H9 (cell line): ENCODE measurements at regions not wholly inside any gene's neighbourhood (a gene's known extent, or its start where the extent isn't known, plus 50 kb on each side); places are given as distances from the start of the nearest gene placed in this dataset.

Experiments
- DNase-seq: peaks from one replicate; pipeline ENCODE4 v3.0.0-alpha.2; 2017
- H2AFZ ChIP-seq: one replicate; pipeline ENCODE4 v1.6.1; 2013; ENCODE audit warnings: mild to moderate bottlenecking, low read length, control low read depth, moderate library complexity
- H2AK5ac ChIP-seq: 2 replicates; pipeline ENCODE4 v1.6.1; 2013; ENCODE audit warnings: low read length, control low read depth, mixed read lengths; ENCODE audit not compliant: insufficient read length
- H2BK120ac ChIP-seq: one replicate; pipeline ENCODE4 v1.6.1; 2013; ENCODE audit warnings: low read depth, mild to moderate bottlenecking, low read length, control low read depth, inconsistent platforms; ENCODE audit not compliant: poor library complexity, severe bottlenecking
- H2BK12ac ChIP-seq: 2 replicates; pipeline ENCODE4 v1.6.1; 2013; ENCODE audit warnings: low read length, control low read depth, mixed read lengths, low read depth; ENCODE audit not compliant: insufficient read length
- H2BK15ac ChIP-seq: 2 replicates; pipeline ENCODE4 v1.6.1; 2013; ENCODE audit warnings: low read depth, low read length, control low read depth
- H2BK20ac ChIP-seq: one replicate; pipeline ENCODE4 v1.6.1; 2013; ENCODE audit warnings: low read depth, mild to moderate bottlenecking, low read length, control low read depth, inconsistent platforms; ENCODE audit not compliant: poor library complexity, severe bottlenecking
- H2BK5ac ChIP-seq: 2 replicates; pipeline ENCODE4 v1.6.1; 2013; ENCODE audit warnings: low read length, control low read depth, mixed read lengths; ENCODE audit not compliant: insufficient read length
- H3K14ac ChIP-seq: 2 replicates; pipeline ENCODE4 v1.6.1; 2013; ENCODE audit warnings: low read length, control low read depth; ENCODE audit not compliant: insufficient read depth
- H3K18ac ChIP-seq: 2 replicates; pipeline ENCODE4 v1.6.1; 2013; ENCODE audit warnings: low read depth, mild to moderate bottlenecking, mixed read lengths, low read length, control low read depth; ENCODE audit not compliant: insufficient read length
- H3K23ac ChIP-seq: 2 replicates; pipeline ENCODE4 v1.6.1; 2013; ENCODE audit warnings: low read length, control low read depth, mixed read lengths, low read depth; ENCODE audit not compliant: insufficient read length
- H3K23me2 ChIP-seq: 2 replicates; pipeline ENCODE4 v1.6.1; 2013; ENCODE audit warnings: low read depth, mild to moderate bottlenecking, mixed read lengths, low read length, control low read depth; ENCODE audit not compliant: insufficient read length, poor library complexity, severe bottlenecking
- H3K27ac ChIP-seq: 2 replicates; pipeline ENCODE4 v1.5.1; 2013; ENCODE audit warnings: low read length, control low read depth, mixed read lengths, low read depth; ENCODE audit not compliant: insufficient read length
- H3K27me3 ChIP-seq: 2 replicates; pipeline ENCODE4 v1.6.1; 2013; ENCODE audit warnings: low read length, control low read depth, inconsistent platforms; ENCODE audit not compliant: insufficient read depth
- H3K4ac ChIP-seq: 2 replicates; pipeline ENCODE4 v1.6.1; 2013; ENCODE audit warnings: low read depth, mild to moderate bottlenecking, control low read depth, inconsistent platforms, low read length, moderate library complexity
- H3K4me1 ChIP-seq: 2 replicates; pipeline ENCODE4 v1.6.1; 2013; ENCODE audit warnings: low read length, control low read depth, inconsistent platforms; ENCODE audit not compliant: insufficient read depth
- H3K4me2 ChIP-seq: 2 replicates; pipeline ENCODE4 v1.6.1; 2013; ENCODE audit warnings: low read length, control low read depth, mixed read lengths; ENCODE audit not compliant: insufficient read length, insufficient read depth
- H3K56ac ChIP-seq: 2 replicates; pipeline ENCODE4 v1.6.1; 2013; ENCODE audit warnings: low read depth, mild to moderate bottlenecking, mixed read lengths, low read length, control low read depth; ENCODE audit not compliant: insufficient read length
- H3K79me1 ChIP-seq: 2 replicates; pipeline ENCODE4 v1.6.1; 2013; ENCODE audit warnings: low read depth, mild to moderate bottlenecking, moderate library complexity, low read length, control low read depth, inconsistent platforms; ENCODE audit not compliant: insufficient read depth, poor library complexity, severe bottlenecking
- H3K79me2 ChIP-seq: 2 replicates; pipeline ENCODE4 v1.6.1; 2013; ENCODE audit warnings: low read length, control low read depth, inconsistent platforms; ENCODE audit not compliant: insufficient read depth
- H3K9ac ChIP-seq: 2 replicates; pipeline ENCODE4 v1.6.1; 2013; ENCODE audit warnings: low read length, control low read depth, mixed read lengths; ENCODE audit not compliant: insufficient read length; ENCODE audit errors: extremely low read depth
- H3K9me3 ChIP-seq: one replicate; pipeline ENCODE4 v1.6.1; 2013; ENCODE audit warnings: low read depth, low read length, inconsistent platforms; ENCODE audit not compliant: control insufficient read depth
- H3T11ph ChIP-seq: one replicate; pipeline ENCODE4 v1.6.1; 2013; ENCODE audit warnings: mild to moderate bottlenecking, low read length, control low read depth, inconsistent platforms
- H4K20me1 ChIP-seq: one replicate; pipeline ENCODE4 v1.6.1; 2013; ENCODE audit not compliant: control insufficient read depth, insufficient read length, insufficient read depth
- H4K5ac ChIP-seq: 2 replicates; pipeline ENCODE4 v1.6.1; 2013; ENCODE audit warnings: low read depth, mild to moderate bottlenecking, mixed read lengths, low read length, control low read depth; ENCODE audit not compliant: insufficient read length
- H4K8ac ChIP-seq: replicated peaks from 2 replicates; pipeline ENCODE4 v1.6.1; 2013; ENCODE audit warnings: low read length, control low read depth, mixed read lengths, low read depth; ENCODE audit not compliant: insufficient read length
- H4K91ac ChIP-seq: 2 replicates; pipeline ENCODE4 v1.6.1; 2013; ENCODE audit warnings: low read depth, mild to moderate bottlenecking, moderate library complexity, mixed read lengths, low read length, control low read depth; ENCODE audit not compliant: insufficient read length
- H3K27ac Mint-ChIP-seq, 3 experiments: 2 replicates in 2 of 3; 3 replicates in 1 of 3; pipeline ENCODE4 v1.8.0; 2020 to 2021; ENCODE audit warnings: mixed read lengths in 3 of 3, mild to moderate bottlenecking in 1 of 3, moderate library complexity in 1 of 3
- H3K27me3 Mint-ChIP-seq: 2 replicates; pipeline ENCODE4 v1.8.0; 2021; ENCODE audit warnings: low read depth, mild to moderate bottlenecking, moderate library complexity, mixed read lengths
- H3K36me3 Mint-ChIP-seq, 3 experiments: 2 replicates in 2 of 3; 3 replicates in 1 of 3; pipeline ENCODE4 v1.8.0; 2020 to 2021; ENCODE audit warnings: low read depth in 3 of 3, mixed read lengths in 3 of 3; ENCODE audit not compliant: insufficient read depth in 1 of 3
- H3K4me1 Mint-ChIP-seq, 2 experiments: 2 replicates each; pipeline ENCODE4 v1.8.0; 2020; ENCODE audit warnings: mixed read lengths in 2 of 2
- H3K4me3 Mint-ChIP-seq, 2 experiments: 2 replicates in 1 of 2; 3 replicates in 1 of 2; pipeline ENCODE4 v1.8.0; 2020 to 2021; ENCODE audit warnings: mild to moderate bottlenecking in 2 of 2, mixed read lengths in 2 of 2, moderate library complexity in 1 of 2
- H3K9me3 Mint-ChIP-seq, 2 experiments: 2 replicates in 1 of 2; 3 replicates in 1 of 2; pipeline ENCODE4 v1.8.0; 2020; ENCODE audit warnings: mild to moderate bottlenecking in 2 of 2, mixed read lengths in 2 of 2, moderate library complexity in 1 of 2
- WGBS: extraction: QIAGEN DNeasy Blood & Tissue Kit; methylation state at CpG from one replicate; pipeline ENCODE4 v1.1.7; 2013; ENCODE audit warnings: missing lambda C conversion rate, low lambda C conversion rate, mixed read lengths; ENCODE audit not compliant: insufficient read length; ENCODE audit errors: extremely low coverage; 5-methylcytosine and 5-hydroxymethylcytosine counted together
- TF ChIP-seq, protein P1 (sequence below): fragments of 200-600 bp; sonication (generic); conservative IDR thresholded peaks from 3 replicates; pipeline ENCODE4 v1.8.0; 2021; ENCODE audit warnings: antibody characterized with exemption, mild to moderate bottlenecking

GRCh38 chr3:80535286-80535685, 767.5 kb upstream of the ROBO1 start:
- Mint-ChIP-seq H3K4me1 (peaks cover 5 to 6% of the 10 kb centered on the region in 2 experiments), H3K27ac (no peak overlapping the region), H3K36me3 (no peaks in the 10 kb centered on the region; a peak in 1 of 7 replicates), H3K4me3 (no peak overlapping the region), H3K27me3 (no peaks in the 10 kb centered on the region), H3K9me3 (no peaks in the 10 kb centered on the region)
- no peak overlapping the region for H4K91ac ChIP-seq
- no peak overlapping the region for H4K5ac ChIP-seq
- no peaks in the 10 kb centered on the region for H3K27me3 ChIP-seq
- no peak overlapping the region for H2BK15ac ChIP-seq
- H2BK20ac ChIP-seq = no peak overlapping the region
- no peak overlapping the region for H3K14ac ChIP-seq
- TF ChIP-seq, protein P1, sequence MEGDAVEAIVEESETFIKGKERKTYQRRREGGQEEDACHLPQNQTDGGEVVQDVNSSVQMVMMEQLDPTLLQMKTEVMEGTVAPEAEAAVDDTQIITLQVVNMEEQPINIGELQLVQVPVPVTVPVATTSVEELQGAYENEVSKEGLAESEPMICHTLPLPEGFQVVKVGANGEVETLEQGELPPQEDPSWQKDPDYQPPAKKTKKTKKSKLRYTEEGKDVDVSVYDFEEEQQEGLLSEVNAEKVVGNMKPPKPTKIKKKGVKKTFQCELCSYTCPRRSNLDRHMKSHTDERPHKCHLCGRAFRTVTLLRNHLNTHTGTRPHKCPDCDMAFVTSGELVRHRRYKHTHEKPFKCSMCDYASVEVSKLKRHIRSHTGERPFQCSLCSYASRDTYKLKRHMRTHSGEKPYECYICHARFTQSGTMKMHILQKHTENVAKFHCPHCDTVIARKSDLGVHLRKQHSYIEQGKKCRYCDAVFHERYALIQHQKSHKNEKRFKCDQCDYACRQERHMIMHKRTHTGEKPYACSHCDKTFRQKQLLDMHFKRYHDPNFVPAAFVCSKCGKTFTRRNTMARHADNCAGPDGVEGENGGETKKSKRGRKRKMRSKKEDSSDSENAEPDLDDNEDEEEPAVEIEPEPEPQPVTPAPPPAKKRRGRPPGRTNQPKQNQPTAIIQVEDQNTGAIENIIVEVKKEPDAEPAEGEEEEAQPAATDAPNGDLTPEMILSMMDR = no peak
- no peak overlapping the region for H2BK120ac ChIP-seq
- no peak overlapping the region for H2AFZ ChIP-seq
- no peaks in the 10 kb centered on the region for H3K79me1 ChIP-seq
- WGBS = no CpG with 5 or more reads among the region's 1 CpG
- H3K4me1 ChIP-seq = no peaks in the 10 kb centered on the region
- no peak overlapping the region for H4K8ac ChIP-seq
- H3K9me3 ChIP-seq = no peaks in the 10 kb centered on the region
- no peak overlapping the region for H2BK12ac ChIP-seq
- H4K20me1 ChIP-seq = no peaks in the 10 kb centered on the region
- H2BK5ac ChIP-seq = no peak overlapping the region
- DNase-seq = no peak
- H3K56ac ChIP-seq = no peak overlapping the region
- H3K27ac ChIP-seq = no peak overlapping the region
- H3T11ph ChIP-seq = no peak overlapping the region
- no peak overlapping the region for H2AK5ac ChIP-seq
- H3K9ac ChIP-seq = no peak overlapping the region
- H3K4ac ChIP-seq = no peak overlapping the region
- no peaks in the 10 kb centered on the region for H3K23me2 ChIP-seq
- H3K4me2 ChIP-seq = no peak overlapping the region
- no peak overlapping the region for H3K23ac ChIP-seq
- H3K79me2 ChIP-seq = no peaks in the 10 kb centered on the region
- H3K18ac ChIP-seq = no peak overlapping the region
